ENCODE measurements at regions not wholly inside any gene's neighbourhood (a gene's known extent, or its start where the extent isn't known, plus 50 kb on each side); places are given as distances from the start of the nearest gene placed in this dataset.

DNA sequence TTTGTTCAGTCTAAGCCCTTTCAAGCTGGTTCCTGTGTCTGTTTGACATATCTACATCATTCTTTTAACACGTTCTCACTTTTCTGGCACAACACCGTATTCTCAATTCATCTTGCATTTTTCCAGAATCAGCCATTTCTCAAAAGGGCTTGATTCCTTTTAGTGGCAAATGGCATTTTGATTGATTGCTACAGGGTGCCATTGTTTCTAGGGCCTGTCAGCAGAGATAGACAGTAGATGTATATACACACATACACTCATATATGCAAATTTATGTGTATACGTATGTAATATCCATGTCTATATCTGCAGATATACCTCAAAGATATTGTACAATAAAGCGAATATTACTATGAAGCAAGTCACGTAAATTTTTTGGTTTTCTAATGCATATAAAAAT lies 367.9 kb upstream of the TNP1 start:
- TF ChIP-seq, protein P1, sequence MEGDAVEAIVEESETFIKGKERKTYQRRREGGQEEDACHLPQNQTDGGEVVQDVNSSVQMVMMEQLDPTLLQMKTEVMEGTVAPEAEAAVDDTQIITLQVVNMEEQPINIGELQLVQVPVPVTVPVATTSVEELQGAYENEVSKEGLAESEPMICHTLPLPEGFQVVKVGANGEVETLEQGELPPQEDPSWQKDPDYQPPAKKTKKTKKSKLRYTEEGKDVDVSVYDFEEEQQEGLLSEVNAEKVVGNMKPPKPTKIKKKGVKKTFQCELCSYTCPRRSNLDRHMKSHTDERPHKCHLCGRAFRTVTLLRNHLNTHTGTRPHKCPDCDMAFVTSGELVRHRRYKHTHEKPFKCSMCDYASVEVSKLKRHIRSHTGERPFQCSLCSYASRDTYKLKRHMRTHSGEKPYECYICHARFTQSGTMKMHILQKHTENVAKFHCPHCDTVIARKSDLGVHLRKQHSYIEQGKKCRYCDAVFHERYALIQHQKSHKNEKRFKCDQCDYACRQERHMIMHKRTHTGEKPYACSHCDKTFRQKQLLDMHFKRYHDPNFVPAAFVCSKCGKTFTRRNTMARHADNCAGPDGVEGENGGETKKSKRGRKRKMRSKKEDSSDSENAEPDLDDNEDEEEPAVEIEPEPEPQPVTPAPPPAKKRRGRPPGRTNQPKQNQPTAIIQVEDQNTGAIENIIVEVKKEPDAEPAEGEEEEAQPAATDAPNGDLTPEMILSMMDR (IDR thresholded peaks at IDR 0.05) = no peak
- TF ChIP-seq REST (IDR thresholded peaks at IDR 0.05; ENCODE audit: insufficient read depth in 1 of 2, low read depth in 2 of 2, low read length in 1 of 2) = no peak
- TF ChIP-seq POLR2AphosphoS5 (IDR thresholded peaks at IDR 0.05; ENCODE audit: low read depth, low read length) = no peak
- no peak for TF ChIP-seq TCF7L2 (IDR thresholded peaks at IDR 0.05; ENCODE audit: low read depth, low read length)

Measured in Panc1 (cell line).